GM12878 (cell line): ENCODE measurements at regions not wholly inside any gene's neighbourhood (a gene's known extent, or its start where the extent isn't known, plus 50 kb on each side); places are given as distances from the start of the nearest gene placed in this dataset.

Experiments
- ATAC-seq: fragments of 200-7000 bp; cut with Tn5 transposase; 3 replicates; pipeline ENCODE4 v1.9.1; 2020; ENCODE audit warnings: mild to moderate bottlenecking, moderate library complexity
- BruUV-seq: library from RNA; stranded (reverse); fragments of 400-500 nt; replicated peaks from 2 replicates; lab custom pipeline; 2021; lab: Mats Ljungman, UMichigan
- CTCF ChIA-PET: fragments of 300-600 bp; sonication (Branson Sonifier 250); formaldehyde crosslinking; extraction: SDS; loops from one replicate; lab custom pipeline; 2021; ENCODE audit warnings: inconsistent platforms; lab: Yijun Ruan, JAX
- POLR2A ChIA-PET: fragments of 350-600 bp; formaldehyde crosslinking; extraction: SDS; loops from one replicate; lab custom pipeline; 2021; ENCODE audit warnings: inconsistent platforms; lab: Charles Lee
- RAD21 ChIA-PET: fragments of 300-600 bp; sonication (Branson Sonifier 250); formaldehyde crosslinking; loops from one replicate; lab custom pipeline; 2023; ENCODE audit warnings: antibody characterized with exemption; ENCODE audit not compliant: unreplicated experiment; lab: Charles Lee
- SMC1A ChIA-PET: fragments of 300-600 bp; sonication (Branson Sonifier 250); formaldehyde crosslinking; loops from one replicate; lab custom pipeline; 2023; ENCODE audit not compliant: unreplicated experiment, uncharacterized antibody; lab: Charles Lee
- DNase-seq: peaks from one replicate; pipeline ENCODE4 v3.0.0-alpha.2; 2011; ENCODE audit warnings: low read depth, low spot score
- FAIRE-seq: peaks from 3 replicates; lab custom pipeline; 2011; peaks lifted over from hg19 to GRCh38; lab: Jason Lieb, UNC
- H2AFZ ChIP-seq: 2 replicates; pipeline ENCODE4 v1.6.0; 2011; ENCODE audit warnings: low read depth, low read length, control low read depth; ENCODE audit not compliant: control insufficient read depth
- H3K27ac ChIP-seq: 2 replicates; pipeline ENCODE4 v1.5.1; 2011; ENCODE audit warnings: control low read depth; ENCODE audit not compliant: control insufficient read depth, insufficient read depth
- H3K27me3 ChIP-seq, 2 experiments: replicated peaks in 1 of 2; 2 replicates each; pipeline versions ENCODE4 v1.6.0 to v1.6.1; 2011; ENCODE audit warnings: low read length in 1 of 2; ENCODE audit not compliant: control insufficient read depth in 2 of 2, insufficient read depth in 2 of 2
- H3K36me3 ChIP-seq, 2 experiments: 2 replicates each; pipeline ENCODE4 v1.5.1; 2011; ENCODE audit warnings: low read length in 1 of 2; ENCODE audit not compliant: control insufficient read depth in 2 of 2, insufficient read depth in 2 of 2
- H3K4me1 ChIP-seq: 2 replicates; pipeline ENCODE4 v1.6.1; 2011; ENCODE audit warnings: mild to moderate bottlenecking, low read length, moderate library complexity, mixed read lengths; ENCODE audit not compliant: control insufficient read depth, insufficient read depth
- H3K4me2 ChIP-seq: 2 replicates; pipeline ENCODE4 v1.6.0; 2011; ENCODE audit warnings: control low read depth; ENCODE audit not compliant: control insufficient read depth, insufficient read depth
- H3K4me3 ChIP-seq: fragments of 200-600 bp; sonication (generic); 2 replicates; pipeline ENCODE4 v1.5.1; 2016
- H3K79me2 ChIP-seq: 2 replicates; pipeline ENCODE4 v1.6.0; 2011; ENCODE audit warnings: low read length; ENCODE audit not compliant: control insufficient read depth, insufficient read depth
- H3K9ac ChIP-seq: 2 replicates; pipeline ENCODE4 v1.8.0; 2011; ENCODE audit warnings: low read length, control low read depth, mixed read lengths; ENCODE audit not compliant: control insufficient read depth, insufficient read depth
- H3K9me3 ChIP-seq: replicated peaks from 3 replicates; pipeline ENCODE4 v1.5.1; 2011; ENCODE audit warnings: mild to moderate bottlenecking, low read length; ENCODE audit not compliant: control insufficient read depth, insufficient read depth
- H4K20me1 ChIP-seq: 2 replicates; pipeline ENCODE4 v1.6.0; 2011; ENCODE audit not compliant: control insufficient read depth, insufficient read depth
- CHD1 ChIP-seq: IDR thresholded peaks from 2 replicates; pipeline ENCODE4 v1.6.1; 2012; ENCODE audit warnings: low read depth, low read length, improper control_type of control experiment
- CHD2 ChIP-seq: IDR thresholded peaks from 2 replicates; pipeline ENCODE4 v1.6.1; 2011; ENCODE audit warnings: low read depth, low read length, improper control_type of control experiment, borderline replicate concordance
- E2F4 ChIP-seq: IDR thresholded peaks from 2 replicates; pipeline ENCODE4 v1.6.1; 2012; ENCODE audit warnings: low read depth, low read length, improper control_type of control experiment
- ELK1 ChIP-seq: IDR thresholded peaks from 2 replicates; pipeline ENCODE4 v1.6.1; 2012; ENCODE audit warnings: low read depth, low read length, improper control_type of control experiment
- HCFC1 ChIP-seq: fragments of 150-350 bp; IDR thresholded peaks from 2 replicates; pipeline ENCODE4 v1.6.1; 2014; ENCODE audit warnings: low read length
- IRF3 ChIP-seq: fragments of 450-650 bp; IDR thresholded peaks from 2 replicates; pipeline ENCODE4 v1.6.1; 2014; ENCODE audit warnings: mild to moderate bottlenecking
- MTA2 ChIP-seq: fragments of 450-650 bp; IDR thresholded peaks from 2 replicates; pipeline ENCODE4 v1.6.1; 2016; ENCODE audit warnings: low read depth, mild to moderate bottlenecking, moderate library complexity
- NR2F1 ChIP-seq: fragments of 450-650 bp; conservative IDR thresholded peaks from 2 replicates; pipeline ENCODE4 v1.6.1; 2017; ENCODE audit warnings: mild to moderate bottlenecking
- POU2F2 ChIP-seq: IDR thresholded peaks from 3 replicates; pipeline ENCODE4 v1.6.1; 2011; ENCODE audit warnings: low read depth, mild to moderate bottlenecking, low read length, borderline replicate concordance
- RB1 ChIP-seq: fragments of 450-650 bp; formaldehyde crosslinking; IDR thresholded peaks from 2 replicates; pipeline ENCODE4 v1.6.1; 2017; ENCODE audit warnings: mild to moderate bottlenecking, borderline replicate concordance
- SMAD1 ChIP-seq: fragments of 450-650 bp; IDR thresholded peaks from 2 replicates; pipeline ENCODE4 v1.6.1; 2018; ENCODE audit warnings: mild to moderate bottlenecking, low read depth; ENCODE audit not compliant: partially characterized antibody
- TBL1XR1 ChIP-seq: IDR thresholded peaks from 2 replicates; pipeline ENCODE4 v1.6.1; 2012; ENCODE audit warnings: low read depth, low read length, improper control_type of control experiment
- TCF7 ChIP-seq: IDR thresholded peaks from 2 replicates; pipeline ENCODE4 v1.6.1; 2014; ENCODE audit warnings: antibody characterized with exemption, borderline replicate concordance
- USF1 ChIP-seq: IDR thresholded peaks from 2 replicates; pipeline ENCODE4 v1.6.1; 2011; ENCODE audit warnings: borderline replicate concordance, low read depth, mild to moderate bottlenecking, moderate library complexity, mixed read lengths, low read length; ENCODE audit not compliant: insufficient read depth; ENCODE audit errors: extremely low read length
- ZBTB11 ChIP-seq: fragments of 450-650 bp; formaldehyde crosslinking; IDR thresholded peaks from 2 replicates; pipeline ENCODE4 v1.5.0; 2022; ENCODE audit warnings: mild to moderate bottlenecking, missing genetic modification characterization
- ZNF622 ChIP-seq: fragments of 450-650 bp; IDR thresholded peaks from 2 replicates; pipeline ENCODE4 v1.6.1; 2017; ENCODE audit warnings: mild to moderate bottlenecking, inconsistent platforms
- WGBS: methylation state at CpG from one replicate; pipeline ENCODE4 v1.1.6; 2016; ENCODE audit warnings: low lambda C conversion rate; ENCODE audit not compliant: insufficient replicate concordance, insufficient coverage; ENCODE audit errors: missing lambda C conversion rate; 5-methylcytosine and 5-hydroxymethylcytosine counted together
- in situ Hi-C: fragments of 300-500 bp; cut with MboI; formaldehyde crosslinking; loops from 9 replicates; pipeline ENCODE4 v1.14.3; 2018; ENCODE audit warnings: mixed read lengths
- intact Hi-C: fragments of 100-400 bp; cut with micrococcal nuclease; formaldehyde crosslinking; loops from one replicate; pipeline ENCODE4 v1.14.2; 2022; ENCODE audit not compliant: unreplicated experiment

DNA sequence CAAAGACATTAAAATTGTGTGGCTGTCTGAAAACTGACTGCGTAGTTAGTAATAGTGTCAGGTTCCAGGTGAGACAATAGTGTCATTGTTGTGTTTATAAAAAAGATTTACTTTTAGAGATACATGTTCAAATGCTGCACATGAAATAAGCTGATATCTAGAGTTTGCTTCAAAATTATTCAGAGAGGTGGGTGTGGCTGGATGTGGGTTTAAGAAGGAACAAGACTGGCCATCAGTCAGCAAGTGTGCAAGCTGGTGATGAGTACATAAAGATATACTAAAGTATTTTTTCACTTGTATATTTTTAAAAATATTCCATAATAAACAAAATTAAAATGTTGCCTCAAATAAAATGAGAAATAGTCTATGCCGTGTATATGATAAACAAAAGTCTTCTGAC lies 190.6 kb downstream of the ARRDC4 start:
- ATAC-seq (no peak), FAIRE-seq (no peak), DNase-seq (no peak)
- Histone ChIP-seq H3K4me2 (no peak overlapping the region), H3K4me3 (no peak overlapping the region), H3K27ac (no peak overlapping the region), H3K27me3 (no peaks in the 10 kb centered on the region), H3K36me3 (no peaks in the 10 kb centered on the region), H2AFZ (no peak overlapping the region), H3K4me1 (no peaks in the 10 kb centered on the region), H3K9me3 (no peaks in the 10 kb centered on the region), H4K20me1 (no peaks in the 10 kb centered on the region), H3K9ac (no peak overlapping the region), H3K79me2 (no peaks in the 10 kb centered on the region)
- TF ChIP-seq TBL1XR1 (no peak), MTA2 (no peak), IRF3 (no peak), E2F4 (no peak), ZNF622 (no peak), POU2F2 (no peak), ELK1 (no peak), CHD2 (no peak), CHD1 (no peak), HCFC1 (no peak), NR2F1 (no peak), USF1 (no peak), TCF7 (no peak), RB1 (no peak), SMAD1 (no peak), ZBTB11 (no peak)
- ChIA-PET SMC1A (no interaction called here), POLR2A (no interaction called here), RAD21 (no interaction called here), CTCF (no interaction called here)
- in situ Hi-C loops (no loop called here), intact Hi-C loops (no loop called here)
- 25% methylated on average over 2 of the region's 2 CpGs for WGBS
- no TSS peak for BruUV-seq
